ENCODE measurements at regions not wholly inside any gene's neighbourhood (a gene's known extent, or its start where the extent isn't known, plus 50 kb on each side); places are given as distances from the start of the nearest gene placed in this dataset.

DNA sequence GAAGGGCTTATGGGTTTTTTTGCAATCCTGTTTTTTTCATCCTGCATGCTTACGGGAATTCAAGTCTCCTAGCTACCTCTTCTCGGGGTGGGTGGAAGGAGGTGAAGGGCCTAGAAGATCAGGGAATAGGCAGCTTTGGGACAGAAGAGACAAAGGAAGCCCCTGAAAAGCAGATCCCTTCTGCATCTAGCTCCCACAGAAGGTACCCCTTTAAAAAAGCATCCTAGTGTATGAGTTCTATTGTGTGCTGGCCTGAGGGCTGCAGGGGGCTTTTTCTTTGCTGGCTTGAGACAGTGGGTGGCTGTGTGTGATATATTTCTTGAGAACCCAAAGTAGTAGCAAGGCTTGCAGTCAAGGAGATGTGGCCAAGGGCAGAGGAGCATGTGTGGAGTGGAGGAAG, 330.5 kb downstream of the MAF start:
- H3K36me3 ChIP-seq (ENCODE audit: control insufficient read depth, insufficient read depth, low read length) = no peaks in the 10 kb centered on the region
- H3K4me1 ChIP-seq = peaks cover 2% of the 10 kb centered on the region
- no peak overlapping the region for H3K9ac ChIP-seq
- TF ChIP-seq, protein P1, sequence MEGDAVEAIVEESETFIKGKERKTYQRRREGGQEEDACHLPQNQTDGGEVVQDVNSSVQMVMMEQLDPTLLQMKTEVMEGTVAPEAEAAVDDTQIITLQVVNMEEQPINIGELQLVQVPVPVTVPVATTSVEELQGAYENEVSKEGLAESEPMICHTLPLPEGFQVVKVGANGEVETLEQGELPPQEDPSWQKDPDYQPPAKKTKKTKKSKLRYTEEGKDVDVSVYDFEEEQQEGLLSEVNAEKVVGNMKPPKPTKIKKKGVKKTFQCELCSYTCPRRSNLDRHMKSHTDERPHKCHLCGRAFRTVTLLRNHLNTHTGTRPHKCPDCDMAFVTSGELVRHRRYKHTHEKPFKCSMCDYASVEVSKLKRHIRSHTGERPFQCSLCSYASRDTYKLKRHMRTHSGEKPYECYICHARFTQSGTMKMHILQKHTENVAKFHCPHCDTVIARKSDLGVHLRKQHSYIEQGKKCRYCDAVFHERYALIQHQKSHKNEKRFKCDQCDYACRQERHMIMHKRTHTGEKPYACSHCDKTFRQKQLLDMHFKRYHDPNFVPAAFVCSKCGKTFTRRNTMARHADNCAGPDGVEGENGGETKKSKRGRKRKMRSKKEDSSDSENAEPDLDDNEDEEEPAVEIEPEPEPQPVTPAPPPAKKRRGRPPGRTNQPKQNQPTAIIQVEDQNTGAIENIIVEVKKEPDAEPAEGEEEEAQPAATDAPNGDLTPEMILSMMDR (IDR thresholded peaks at IDR 0.05) = no peak
- no peak overlapping the region for H3K27ac ChIP-seq
- no peaks in the 10 kb centered on the region for H3K27me3 ChIP-seq (ENCODE audit: control insufficient read depth, insufficient read depth, low read length)
- no peak overlapping the region for H2AFZ ChIP-seq
- no peaks in the 10 kb centered on the region for H3K79me2 ChIP-seq
- no peak overlapping the region for H3K4me2 ChIP-seq (ENCODE audit: low read length)
- H3K9me3 ChIP-seq (ENCODE audit: control insufficient read depth, low read length) = no peaks in the 10 kb centered on the region
- H3K4me3 ChIP-seq (ENCODE audit: low read depth, low read length) = no peak overlapping the region

DNA sequence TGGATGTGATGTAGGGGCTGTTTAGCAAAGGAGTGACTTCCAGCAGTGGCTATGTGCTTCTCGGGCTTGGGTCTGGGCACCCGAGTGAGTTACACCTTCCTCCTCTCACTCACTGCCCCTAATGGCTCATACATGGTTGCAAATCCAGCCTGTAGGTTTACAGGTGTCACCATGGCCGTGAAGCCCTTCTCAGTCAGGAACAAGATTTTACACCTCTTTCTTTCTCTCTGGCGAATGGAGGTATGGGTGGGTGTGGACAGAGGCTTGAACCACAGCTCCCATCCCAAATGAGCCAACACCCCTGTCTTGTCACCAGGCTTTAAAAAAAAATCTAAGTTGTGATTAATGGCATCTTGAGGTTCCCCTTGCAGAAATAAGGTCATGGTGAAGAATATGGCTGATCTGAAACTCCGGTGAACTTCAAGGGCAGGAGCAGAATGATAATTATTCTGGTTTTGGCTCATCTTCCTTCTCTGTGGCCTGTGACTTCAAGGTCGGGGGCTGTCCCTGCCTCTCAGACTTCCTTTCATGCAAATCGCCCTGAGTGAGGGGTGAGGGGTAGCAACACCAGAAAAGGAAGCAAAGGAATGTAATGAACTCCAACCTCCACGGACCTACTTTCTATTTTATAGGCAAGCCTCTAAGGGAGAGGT, 331.2 kb downstream of the MAF start:
- H3K36me3 ChIP-seq (ENCODE audit: control insufficient read depth, insufficient read depth, low read length) = no peaks in the 10 kb centered on the region
- H3K27ac ChIP-seq = no peak overlapping the region
- H3K4me1 ChIP-seq = peaks cover 2% of the 10 kb centered on the region
- TF ChIP-seq, protein P1 (IDR thresholded peaks at IDR 0.05) = no peak
- no peak overlapping the region for H3K4me2 ChIP-seq (ENCODE audit: low read length)
- no peaks in the 10 kb centered on the region for H3K27me3 ChIP-seq (ENCODE audit: control insufficient read depth, insufficient read depth, low read length)
- no peak overlapping the region for H3K4me3 ChIP-seq (ENCODE audit: low read depth, low read length)
- no peak overlapping the region for H3K9ac ChIP-seq
- no peaks in the 10 kb centered on the region for H3K9me3 ChIP-seq (ENCODE audit: control insufficient read depth, low read length)
- H3K79me2 ChIP-seq = no peaks in the 10 kb centered on the region
- no peak overlapping the region for H2AFZ ChIP-seq

DNA sequence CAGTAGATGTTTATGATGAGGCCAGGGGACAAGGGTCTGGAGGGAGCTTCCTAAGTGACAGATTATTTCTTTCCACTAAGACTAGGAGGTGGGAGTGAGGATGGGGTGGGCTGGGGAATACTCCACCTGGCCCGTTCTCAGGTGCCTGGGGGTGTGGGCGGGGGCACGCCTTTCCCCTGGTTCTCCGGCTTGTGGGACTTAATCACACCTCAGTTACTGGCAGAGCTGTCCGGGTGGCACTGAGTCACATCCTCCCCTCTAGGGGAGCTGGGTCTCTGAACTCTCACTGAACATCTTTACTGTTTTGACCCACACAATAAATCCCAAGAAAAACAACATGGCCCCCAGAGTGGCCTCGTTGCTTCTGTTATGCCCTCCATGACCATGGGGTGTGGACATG, 332.8 kb downstream of the MAF start:
- no peak overlapping the region for H3K4me2 ChIP-seq (ENCODE audit: low read length)
- H3K27ac ChIP-seq = no peak overlapping the region
- TF ChIP-seq, protein P1 (IDR thresholded peaks at IDR 0.05) = no peak

DNA sequence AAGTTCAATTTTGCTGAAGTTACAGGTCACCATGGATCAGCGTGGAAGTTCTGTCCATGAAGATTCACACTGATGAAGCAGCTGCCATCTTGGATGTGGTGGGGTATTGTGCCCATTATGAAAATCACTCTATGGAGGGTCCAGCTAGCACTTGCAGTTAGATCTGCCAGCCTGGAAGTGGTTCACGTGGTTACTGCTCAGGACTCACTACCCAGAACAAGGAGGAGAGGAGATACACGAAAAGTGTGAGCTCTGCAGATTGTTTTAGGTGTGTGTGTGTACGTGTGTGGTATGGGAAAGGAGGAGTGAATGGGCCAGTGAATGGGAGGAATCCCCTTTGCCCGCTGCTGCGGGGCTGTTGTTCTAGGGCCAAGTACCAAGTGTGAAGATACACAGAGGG, 333.4 kb downstream of the MAF start:
- no peaks in the 10 kb centered on the region for H3K79me2 ChIP-seq
- H3K27me3 ChIP-seq (ENCODE audit: control insufficient read depth, insufficient read depth, low read length) = no peaks in the 10 kb centered on the region
- no peaks in the 10 kb centered on the region for H3K36me3 ChIP-seq (ENCODE audit: control insufficient read depth, insufficient read depth, low read length)
- H3K27ac ChIP-seq = no peak overlapping the region
- H2AFZ ChIP-seq = no peak overlapping the region
- H3K4me1 ChIP-seq = peaks cover 2% of the 10 kb centered on the region
- TF ChIP-seq, protein P1 (IDR thresholded peaks at IDR 0.05) = no peak
- H3K9ac ChIP-seq = no peak overlapping the region
- H3K4me3 ChIP-seq (ENCODE audit: low read depth, low read length) = no peak overlapping the region
- H3K4me2 ChIP-seq (ENCODE audit: low read length) = no peak overlapping the region
- H3K9me3 ChIP-seq (ENCODE audit: control insufficient read depth, low read length) = no peaks in the 10 kb centered on the region

More for the DNA sequence above, 332.8 kb downstream of the MAF start:
- Histone ChIP-seq H2AFZ (no peak overlapping the region), H3K4me1 (peaks cover 2% of the 10 kb centered on the region), H3K9ac (no peak overlapping the region), H3K79me2 (no peaks in the 10 kb centered on the region), H3K9me3 (ENCODE audit: control insufficient read depth, low read length) (no peaks in the 10 kb centered on the region), H3K27me3 (ENCODE audit: control insufficient read depth, insufficient read depth, low read length) (no peaks in the 10 kb centered on the region), H3K36me3 (ENCODE audit: control insufficient read depth, insufficient read depth, low read length) (no peaks in the 10 kb centered on the region), H3K4me3 (ENCODE audit: low read depth, low read length) (no peak overlapping the region)

DNA sequence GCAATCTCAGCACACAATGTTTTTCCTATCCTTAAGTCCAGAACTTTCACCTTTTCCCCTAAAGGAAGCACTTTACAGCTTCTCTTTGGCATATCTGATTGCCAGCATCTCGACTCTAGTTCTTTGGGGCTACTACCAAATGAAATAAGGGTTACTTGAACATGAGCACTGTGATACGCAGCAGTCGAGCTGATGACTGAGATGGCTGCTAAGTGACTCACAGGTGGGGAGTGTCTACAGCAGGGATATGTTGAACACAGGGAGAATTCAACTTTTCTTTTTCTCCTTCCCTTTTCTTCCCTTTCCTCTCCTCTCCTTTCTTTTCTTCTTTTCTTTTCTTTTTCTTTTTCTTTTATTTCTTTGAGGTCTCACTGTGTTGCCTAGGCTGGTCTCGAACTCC, 334.8 kb downstream of the MAF start:
- H3K4me1 ChIP-seq = peaks cover 2% of the 10 kb centered on the region
- H2AFZ ChIP-seq = no peak overlapping the region
- no peaks in the 10 kb centered on the region for H3K79me2 ChIP-seq
- no peak overlapping the region for H3K4me2 ChIP-seq (ENCODE audit: low read length)
- H3K36me3 ChIP-seq (ENCODE audit: control insufficient read depth, insufficient read depth, low read length) = no peaks in the 10 kb centered on the region
- no peak overlapping the region for H3K9ac ChIP-seq
- no peaks in the 10 kb centered on the region for H3K9me3 ChIP-seq (ENCODE audit: control insufficient read depth, low read length)
- TF ChIP-seq, protein P1 (IDR thresholded peaks at IDR 0.05) = no peak
- no peak overlapping the region for H3K27ac ChIP-seq
- H3K27me3 ChIP-seq (ENCODE audit: control insufficient read depth, insufficient read depth, low read length) = no peaks in the 10 kb centered on the region
- no peak overlapping the region for H3K4me3 ChIP-seq (ENCODE audit: low read depth, low read length)
